ENCODE measurements at regions not wholly inside any gene's neighbourhood (a gene's known extent, or its start where the extent isn't known, plus 50 kb on each side); places are given as distances from the start of the nearest gene placed in this dataset.

GRCh38 chr6:168383062-168383854 lies 57.7 kb upstream of the SMOC2 start:
- no peaks in the 10 kb centered on the region for H3K36me3 ChIP-seq (ENCODE audit: control insufficient read depth in 2 of 2, insufficient read depth in 2 of 2, low read length in 1 of 2)
- no TSS peak for BruUV-seq (replicated peaks)
- H3K27ac ChIP-seq (ENCODE audit: control insufficient read depth, insufficient read depth): no peak overlapping the region
- DNase-seq (ENCODE audit: low read depth, low spot score): no peak
- ChIA-PET CTCF (no interaction called here), POLR2A (no interaction called here), RAD21 (ENCODE audit: unreplicated experiment) (no interaction called here), SMC1A (ENCODE audit: uncharacterized antibody, unreplicated experiment) (no interaction called here)
- H2AFZ ChIP-seq (ENCODE audit: control insufficient read depth, low read depth, low read length): no peak overlapping the region
- intact Hi-C loops (cut with micrococcal nuclease; ENCODE audit: unreplicated experiment) (no loop called here), in situ Hi-C loops (cut with MboI) (no loop called here)
- H4K20me1 ChIP-seq (ENCODE audit: control insufficient read depth, insufficient read depth): no peaks in the 10 kb centered on the region
- TF ChIP-seq TCF3 (IDR thresholded peaks at IDR 0.05; ENCODE audit: borderline replicate concordance, insufficient read depth, low read depth, low read length) (peak; percentile 72; the same call in 1 of the 2 replicates), RCOR1 (conservative IDR thresholded peaks at IDR 0.05; ENCODE audit: low read depth, low read length) (no peak), BCL3 (IDR thresholded peaks at IDR 0.05; ENCODE audit: borderline replicate concordance, insufficient read depth, low read depth, low read length, poor library complexity, severe bottlenecking) (peak; percentile 69), PBX3 (IDR thresholded peaks at IDR 0.05; ENCODE audit: insufficient replicate concordance, low read depth, low read length) (peak; percentile 35), NR2C2 (IDR thresholded peaks at IDR 0.05; ENCODE audit: borderline replicate concordance, control insufficient read depth, insufficient read length, low read depth) (peak; percentile 50)
- no peak overlapping the region for H3K4me3 ChIP-seq
- H3K4me1 ChIP-seq (ENCODE audit: control insufficient read depth, insufficient read depth, low read length): no peaks in the 10 kb centered on the region
- no peak overlapping the region for H3K4me2 ChIP-seq (ENCODE audit: control insufficient read depth, insufficient read depth)
- H3K9me3 ChIP-seq (replicated peaks; ENCODE audit: control insufficient read depth, insufficient read depth, low read length): peaks cover 3% of the 10 kb centered on the region; the same call in 1 of the 3 replicates
- H3K27me3 ChIP-seq (replicated peaks in 1 of 2; ENCODE audit: control insufficient read depth in 2 of 2, insufficient read depth in 2 of 2, low read length in 1 of 2): no peaks in the 10 kb centered on the region
- no peak for ATAC-seq
- no peaks in the 10 kb centered on the region for H3K79me2 ChIP-seq (ENCODE audit: control insufficient read depth, insufficient read depth, low read length)
- no peak for FAIRE-seq
- 86% methylated on average over 43 of the region's 46 CpGs for WGBS (ENCODE audit: insufficient coverage, insufficient replicate concordance, low lambda C conversion rate, missing lambda C conversion rate)
- H3K9ac ChIP-seq (ENCODE audit: control insufficient read depth, insufficient read depth, low read length): no peak overlapping the region
